ENCODE measurements at regions not wholly inside any gene's neighbourhood (a gene's known extent, or its start where the extent isn't known, plus 50 kb on each side); places are given as distances from the start of the nearest gene placed in this dataset.

DNA sequence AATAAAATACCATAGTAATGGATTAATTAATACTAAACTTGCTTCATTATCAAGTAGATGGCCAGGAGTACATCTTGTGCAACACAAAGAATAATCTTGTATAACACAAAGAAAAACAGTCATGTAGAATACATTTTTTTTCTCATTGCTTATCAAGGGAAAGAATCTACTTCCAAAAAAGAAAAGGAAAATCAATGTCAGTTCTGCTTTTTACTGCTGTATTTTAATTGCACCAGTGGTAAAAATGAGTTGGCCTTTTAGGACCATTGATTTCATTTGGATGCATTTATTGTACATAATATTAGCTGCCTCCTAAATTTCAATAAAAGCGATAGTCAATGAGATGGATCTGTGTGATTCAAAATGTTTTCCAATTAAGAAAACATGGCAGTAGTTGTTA, 96.9 kb upstream of the BTBD3 start:
- no peaks in the 10 kb centered on the region for H3K36me3 ChIP-seq
- H3K27ac ChIP-seq: no peak overlapping the region
- H3K27me3 ChIP-seq: no peaks in the 10 kb centered on the region
- TF ChIP-seq CTCF (IDR thresholded peaks at IDR 0.05; ENCODE audit: low read depth, low read length): no peak
- no peak overlapping the region for H3K4me3 ChIP-seq
- H3K9me3 ChIP-seq (ENCODE audit: low read depth): no peaks in the 10 kb centered on the region
- H3K4me1 ChIP-seq (ENCODE audit: low read depth): peaks cover 4% of the 10 kb centered on the region
- DNase-seq (ENCODE audit: low read depth in 1 of 2, low spot score in 1 of 2): no peak

GRCh38 chr20:11822540-11822794, 95.2 kb upstream of the BTBD3 start:
- no peak overlapping the region for H3K4me3 ChIP-seq
- no peaks in the 10 kb centered on the region for H3K36me3 ChIP-seq
- no peak for TF ChIP-seq CTCF (IDR thresholded peaks at IDR 0.05; ENCODE audit: low read depth, low read length)
- no peaks in the 10 kb centered on the region for H3K27me3 ChIP-seq
- DNase-seq (ENCODE audit: low read depth in 1 of 2, low spot score in 1 of 2): no peak
- no peaks in the 10 kb centered on the region for H3K9me3 ChIP-seq (ENCODE audit: low read depth)
- H3K27ac ChIP-seq: no peak overlapping the region
- peaks cover 4% of the 10 kb centered on the region for H3K4me1 ChIP-seq (ENCODE audit: low read depth)

DNA sequence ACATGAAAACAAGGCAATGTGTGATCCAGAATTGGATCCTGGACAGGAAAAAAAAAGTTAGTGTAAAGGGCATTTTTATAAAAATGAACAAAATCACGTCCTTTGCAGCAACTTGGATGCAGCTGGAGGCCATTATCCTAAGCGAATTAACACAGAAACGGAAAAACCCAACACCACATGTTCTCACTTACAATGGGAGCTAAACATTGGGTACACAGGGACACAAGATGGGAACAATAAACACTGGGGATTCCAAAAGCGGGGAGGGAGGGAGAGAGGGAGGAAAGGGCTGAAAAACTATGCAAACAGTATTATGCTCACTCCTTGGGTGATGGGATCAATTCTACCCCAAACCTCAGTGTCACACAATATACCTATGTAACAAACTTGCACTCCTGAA, 91.4 kb upstream of the BTBD3 start:
- Histone ChIP-seq H3K36me3 (no peaks in the 10 kb centered on the region), H3K4me1 (ENCODE audit: low read depth) (peaks cover 4% of the 10 kb centered on the region), H3K9me3 (ENCODE audit: low read depth) (no peaks in the 10 kb centered on the region), H3K27me3 (no peaks in the 10 kb centered on the region), H3K4me3 (no peak overlapping the region), H3K27ac (no peak overlapping the region)
- no peak for DNase-seq (ENCODE audit: low read depth in 1 of 2, low spot score in 1 of 2)
- TF ChIP-seq CTCF (IDR thresholded peaks at IDR 0.05; ENCODE audit: low read depth, low read length): no peak

DNA sequence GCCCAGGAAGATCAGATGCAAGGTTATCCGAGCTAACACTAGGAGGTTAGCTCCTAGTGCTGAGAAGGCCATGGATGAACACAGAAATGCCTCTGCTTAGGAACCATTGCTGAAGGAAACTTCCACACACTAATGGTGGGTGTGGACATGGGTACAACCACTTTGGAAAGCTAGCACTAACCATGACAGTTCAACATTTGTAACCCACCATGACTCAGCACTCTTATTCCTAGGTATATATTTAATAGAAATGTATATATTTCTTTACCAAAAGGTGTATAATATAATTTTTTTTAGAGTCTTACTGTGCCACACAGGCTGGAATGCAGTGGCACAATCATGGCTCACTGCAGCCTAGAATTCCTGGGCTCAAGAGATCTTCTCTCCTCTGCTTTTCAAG, 85.3 kb upstream of the BTBD3 start:
- Histone ChIP-seq H3K4me1 (ENCODE audit: low read depth) (no peaks in the 10 kb centered on the region), H3K4me3 (no peak overlapping the region), H3K9me3 (ENCODE audit: low read depth) (no peaks in the 10 kb centered on the region), H3K36me3 (no peaks in the 10 kb centered on the region), H3K27me3 (no peaks in the 10 kb centered on the region), H3K27ac (no peak overlapping the region)
- DNase-seq (ENCODE audit: low read depth in 1 of 2, low spot score in 1 of 2): no peak
- no peak for TF ChIP-seq CTCF (IDR thresholded peaks at IDR 0.05; ENCODE audit: low read depth, low read length)

DNA sequence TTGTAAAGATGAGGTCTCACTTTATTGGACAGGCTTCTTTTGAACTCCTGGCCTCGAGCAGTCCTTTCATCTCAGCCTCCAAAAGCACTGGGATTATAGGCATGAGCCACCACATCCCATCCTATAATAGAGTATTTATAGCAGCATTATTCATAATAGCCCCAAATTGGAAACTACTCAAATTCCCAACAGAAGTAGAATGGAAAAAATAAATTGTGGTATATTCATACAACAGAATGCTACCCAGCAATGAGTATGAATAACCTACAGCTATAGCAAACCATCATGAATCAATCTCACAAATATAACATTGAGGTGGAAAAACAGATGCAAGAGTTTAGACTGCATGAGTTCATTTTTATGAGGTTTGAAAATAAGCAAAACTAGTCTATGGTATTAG, 84.8 kb upstream of the BTBD3 start:
- TF ChIP-seq CTCF (IDR thresholded peaks at IDR 0.05; ENCODE audit: low read depth, low read length): no peak
- Histone ChIP-seq H3K4me3 (no peak overlapping the region), H3K36me3 (no peaks in the 10 kb centered on the region), H3K9me3 (ENCODE audit: low read depth) (no peaks in the 10 kb centered on the region), H3K4me1 (ENCODE audit: low read depth) (no peaks in the 10 kb centered on the region), H3K27ac (no peak overlapping the region), H3K27me3 (no peaks in the 10 kb centered on the region)
- no peak for DNase-seq (ENCODE audit: low read depth in 1 of 2, low spot score in 1 of 2)

GRCh38 chr20:11833825-11834224, 83.9 kb upstream of the BTBD3 start:
- Histone ChIP-seq H3K9me3 (ENCODE audit: low read depth) (no peaks in the 10 kb centered on the region), H3K36me3 (no peaks in the 10 kb centered on the region), H3K27me3 (no peaks in the 10 kb centered on the region), H3K4me3 (no peak overlapping the region), H3K27ac (no peak overlapping the region), H3K4me1 (ENCODE audit: low read depth) (no peaks in the 10 kb centered on the region)
- DNase-seq (ENCODE audit: low read depth in 1 of 2, low spot score in 1 of 2): no peak
- TF ChIP-seq CTCF (IDR thresholded peaks at IDR 0.05; ENCODE audit: low read depth, low read length): no peak
